Left colon (tissue), 2 donors: ENCODE measurements at regions not wholly inside any gene's neighbourhood (a gene's known extent, or its start where the extent isn't known, plus 50 kb on each side); places are given as distances from the start of the nearest gene placed in this dataset.

Experiments used
- ATAC-seq: fragments of 200-7000 bp; cut with Tn5 transposase; one replicate; pipeline ENCODE4 v1.9.1; 2020; ENCODE audit warnings: mild to moderate bottlenecking, moderate library complexity
- DNase-seq, 2 donors: peaks; one replicate each; pipeline ENCODE4 v3.0.0-alpha.2; 2020
- intact Hi-C, 2 donors: fragments of 100-400 bp; cut with DNase I in 1 of 2; cut with micrococcal nuclease in 1 of 2; formaldehyde crosslinking; loops; one replicate each; pipeline versions ENCODE4 v1.11.2 to v1.14.0; 2022; cut with DNase I, micrococcal nuclease
- donor health status: DM: no; HTN: no; CAD: no.
- donor health status: DM: yes; HTN: yes; CAD: no.

DNA sequence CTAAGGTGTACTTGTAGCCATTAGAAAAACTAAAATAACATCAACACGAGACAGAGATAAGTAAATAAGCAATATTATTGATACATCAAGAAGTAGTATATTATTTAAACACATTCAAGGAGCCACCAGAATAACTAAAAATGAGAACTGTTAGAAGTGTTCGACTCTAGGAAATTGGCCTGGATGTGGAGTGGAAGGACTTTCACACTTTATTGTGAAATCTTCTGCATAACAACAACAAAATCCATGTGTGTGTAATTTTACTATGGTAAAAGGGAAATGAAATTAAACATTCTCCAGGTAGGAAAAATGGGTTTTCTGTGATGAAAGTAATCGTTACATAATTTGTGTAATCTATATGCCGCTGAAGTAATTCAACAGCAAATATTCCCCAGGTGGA is 96.3 kb upstream of the RNF152 start:
- intact Hi-C loops, result no loop called here
- no peak for DNase-seq
- no peak for ATAC-seq

DNA sequence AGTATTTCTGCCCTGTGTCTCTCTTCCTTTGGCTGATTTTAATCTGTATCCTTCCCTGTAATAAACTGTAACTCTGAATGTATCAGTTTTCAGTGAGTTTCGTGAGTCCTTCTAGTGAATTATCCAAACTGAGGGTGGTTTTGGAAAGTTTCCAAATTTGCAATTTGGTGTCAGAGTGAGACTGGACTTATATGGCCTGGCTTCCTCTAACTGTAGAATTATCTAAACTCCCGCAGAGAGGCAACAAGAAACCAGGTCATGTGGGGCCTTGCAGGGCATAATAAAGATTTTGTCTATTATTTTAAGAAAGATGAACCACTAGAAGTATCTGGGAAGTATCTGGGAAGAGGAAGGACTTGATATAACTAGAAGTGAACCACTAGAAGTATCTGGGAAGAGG is 95.3 kb upstream of the RNF152 start:
- intact Hi-C loops, result no loop called here
- ATAC-seq (no peak), DNase-seq (no peak)

DNA sequence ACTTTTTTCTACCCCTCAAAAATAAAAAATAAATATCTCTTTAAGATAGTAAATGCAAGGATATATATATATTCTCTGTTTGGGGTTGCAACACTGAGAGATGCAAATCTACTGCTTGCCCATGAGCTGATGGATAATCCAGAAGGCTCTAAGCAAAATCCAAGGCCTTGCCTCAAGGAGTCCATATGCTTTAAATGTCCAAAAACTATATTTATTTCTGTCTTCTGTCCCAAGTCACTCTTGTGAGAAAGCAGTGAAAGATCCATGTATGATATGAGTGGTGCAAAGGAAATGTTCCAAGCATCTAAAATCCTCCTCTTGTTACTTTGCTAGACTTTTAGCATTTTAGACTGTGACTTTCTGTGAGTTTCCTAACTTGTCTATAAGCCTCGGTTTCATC is 92.9 kb upstream of the RNF152 start:
- intact Hi-C loops, result no loop called here
- DNase-seq (no peak), ATAC-seq (no peak)

DNA sequence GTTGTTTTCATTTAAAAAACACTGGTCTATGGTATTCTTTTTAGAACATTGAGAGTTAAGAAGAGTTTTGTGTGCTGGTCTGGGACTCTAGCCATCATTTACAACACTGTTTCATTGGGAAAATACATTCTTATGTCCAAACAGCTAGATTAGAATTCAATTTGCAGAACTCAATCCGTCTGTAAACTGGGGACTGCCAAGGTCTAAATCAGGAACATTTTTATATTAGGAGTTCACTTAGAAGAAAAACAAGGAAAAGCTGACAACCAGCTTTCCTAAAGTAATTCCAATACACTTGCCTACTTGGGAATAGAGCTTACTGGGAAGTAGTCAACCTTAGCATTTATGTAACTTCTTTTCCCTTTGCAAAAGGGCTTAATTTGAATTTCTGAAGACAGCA is 91.5 kb upstream of the RNF152 start:
- intact Hi-C loops, result no loop called here
- DNase-seq (no peak), ATAC-seq (no peak)

DNA sequence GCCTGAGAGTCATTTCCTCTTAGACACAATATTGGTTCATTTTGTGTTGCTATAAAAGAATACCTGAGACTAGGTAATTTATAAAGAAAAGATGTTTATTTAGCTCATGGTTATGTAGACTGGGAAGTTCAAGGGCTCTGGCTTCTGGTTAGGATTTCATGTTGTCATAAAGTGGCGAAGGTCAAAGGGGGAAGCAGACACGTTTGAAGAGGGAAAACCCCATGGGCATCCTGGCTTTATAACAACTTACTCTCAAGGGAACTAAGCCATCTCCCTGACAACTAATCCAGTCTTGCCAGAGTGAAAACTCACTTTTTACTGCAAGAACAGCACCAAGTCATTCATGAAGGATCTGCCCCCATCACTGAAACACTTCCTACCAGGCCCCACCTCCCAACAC is 89.7 kb upstream of the RNF152 start:
- DNase-seq (no peak), ATAC-seq (no peak)
- intact Hi-C loops, result no loop called here

DNA sequence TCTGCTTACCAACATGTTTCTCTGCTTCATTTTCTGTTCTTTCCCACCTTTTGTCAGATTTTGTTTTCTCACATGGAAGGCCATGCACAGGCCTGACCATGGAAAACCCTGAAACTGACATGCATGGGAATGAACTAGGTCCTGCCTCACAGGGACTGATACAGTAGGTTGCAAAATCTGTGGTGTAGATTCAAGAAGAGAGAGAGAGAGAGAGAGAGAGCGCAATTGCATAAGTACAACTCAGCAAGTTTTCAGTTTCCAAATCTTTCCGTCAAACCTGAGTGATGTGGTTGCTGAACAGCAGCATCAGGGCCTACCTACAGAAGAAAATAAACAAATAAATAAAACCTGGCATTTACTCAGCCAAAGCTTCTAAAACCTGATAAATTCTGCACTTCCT is 87.5 kb upstream of the RNF152 start:
- ATAC-seq, result no peak
- intact Hi-C loops, result no loop called here

DNA sequence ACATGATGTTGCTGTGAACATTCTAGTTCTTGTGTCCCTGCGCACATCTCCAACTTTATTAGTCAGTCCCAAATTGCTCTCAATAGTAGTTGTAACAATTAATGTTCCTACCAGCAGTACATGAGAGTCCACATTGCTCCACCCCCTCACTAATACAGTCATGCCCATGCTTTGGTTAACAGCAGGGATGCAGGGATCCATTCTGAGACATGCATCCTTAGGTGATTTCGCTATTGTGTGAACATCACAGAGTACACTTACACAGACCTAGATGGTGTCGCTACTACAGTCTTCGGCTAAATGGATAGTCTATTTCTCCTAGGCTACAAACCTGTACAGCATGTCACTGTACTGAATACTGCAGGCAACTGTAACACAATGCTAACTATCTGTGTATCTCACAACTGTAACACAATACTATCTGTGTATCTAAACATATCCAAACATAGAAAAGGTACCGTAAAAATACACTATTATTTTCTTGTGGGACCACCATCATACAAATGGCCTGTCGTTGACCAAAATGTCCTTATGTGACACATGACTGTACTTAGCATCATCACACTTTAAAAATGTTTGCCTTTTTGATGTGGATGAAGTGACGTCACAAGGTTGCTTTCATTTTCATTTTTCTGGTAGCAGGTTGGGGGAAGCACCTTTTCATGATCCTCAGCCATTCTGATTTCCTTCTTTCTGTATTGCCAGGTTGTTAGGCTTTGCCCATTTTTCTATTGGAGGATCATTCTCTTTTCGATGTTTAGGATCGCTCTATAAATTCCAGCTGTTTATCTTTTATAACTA is 82.9 kb upstream of the RNF152 start:
- intact Hi-C loops, result no loop called here
- no peak for ATAC-seq
- no peak for DNase-seq

More for the DNA sequence above, 87.5 kb upstream of the RNF152 start:
- DNase-seq, result no peak

DNA sequence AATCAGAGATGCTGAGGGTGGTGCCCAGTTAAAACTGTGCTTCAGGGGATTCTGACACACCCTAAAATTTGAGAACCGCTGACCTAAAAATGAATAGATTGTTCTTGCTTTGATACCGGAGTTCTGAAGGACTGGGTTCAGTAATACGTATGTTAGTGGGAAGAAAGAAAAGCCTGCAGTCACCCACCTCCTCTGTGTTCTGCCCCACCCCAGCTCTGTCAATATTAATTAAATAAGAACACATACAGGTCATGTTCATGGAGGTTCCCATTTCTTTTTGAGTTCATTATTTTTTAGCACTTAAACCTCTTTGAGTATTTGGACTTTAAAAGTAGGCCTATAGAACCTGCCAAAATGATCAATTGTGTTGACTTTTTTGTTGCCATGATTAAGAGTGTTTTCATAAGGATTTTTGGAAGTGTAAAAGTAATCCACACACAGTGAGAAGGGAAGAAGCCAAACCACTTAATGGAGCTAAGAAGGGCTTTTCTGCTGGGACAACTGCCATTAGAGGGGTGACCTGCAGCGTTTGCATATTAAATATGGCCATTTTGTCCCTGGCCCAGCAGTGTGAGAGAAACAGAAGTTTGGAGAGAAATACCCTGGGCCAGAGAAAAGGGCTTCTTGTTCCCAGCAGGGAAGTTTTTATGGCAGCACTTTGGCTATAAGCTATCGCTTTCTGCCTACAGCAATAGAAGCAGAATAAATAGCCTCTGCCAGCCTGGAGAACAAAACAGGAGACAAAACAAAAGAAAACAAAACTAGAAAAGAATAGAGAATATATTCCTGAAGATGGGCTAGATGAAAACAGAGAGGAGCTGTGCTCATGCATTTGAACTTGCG is 80.7 kb upstream of the RNF152 start:
- intact Hi-C loops, result no loop called here
- no peak for DNase-seq
- ATAC-seq, result no peak

DNA sequence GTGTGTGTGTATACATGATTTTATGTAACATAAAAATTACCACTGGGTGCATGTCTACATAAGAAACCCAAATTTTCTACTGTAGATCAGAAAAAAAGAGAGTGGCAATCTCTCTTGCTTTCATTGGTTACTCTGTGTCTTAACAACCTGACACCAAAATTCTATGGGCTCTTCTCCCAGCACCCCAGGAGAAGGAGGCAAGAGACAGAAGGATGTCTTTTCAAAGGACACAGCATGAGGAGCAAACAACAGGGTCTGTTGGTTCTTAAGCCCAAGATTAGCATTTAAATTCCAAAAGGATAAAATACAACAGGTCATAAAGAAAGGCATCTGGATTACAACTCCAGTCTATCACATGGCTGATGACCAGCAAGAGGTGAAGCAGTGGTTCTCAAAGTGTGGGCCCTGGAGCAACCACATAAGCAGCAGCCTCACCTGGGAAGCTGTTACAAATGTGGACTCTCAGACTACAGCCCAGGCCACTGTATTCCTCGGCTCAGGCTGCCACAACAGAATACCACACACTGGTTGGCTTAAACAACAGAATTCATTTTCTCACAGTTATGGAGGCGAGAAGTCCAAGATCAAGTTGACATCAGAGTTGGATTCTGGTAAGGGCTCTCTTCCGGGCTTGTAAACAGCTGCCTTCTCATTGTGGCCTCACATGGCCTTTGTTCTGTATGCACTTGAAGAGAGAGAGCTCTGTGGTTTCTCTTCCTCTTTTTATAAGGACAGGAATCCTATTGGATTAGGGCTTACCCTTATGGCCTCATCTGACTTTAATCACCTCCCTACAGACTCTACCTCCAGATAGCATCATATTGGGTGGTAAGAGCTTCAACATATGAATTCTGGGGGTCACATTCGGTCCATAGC is 79.8 kb upstream of the RNF152 start:
- intact Hi-C loops, result no loop called here
- no peak for DNase-seq
- ATAC-seq, result peak; percentile 82

DNA sequence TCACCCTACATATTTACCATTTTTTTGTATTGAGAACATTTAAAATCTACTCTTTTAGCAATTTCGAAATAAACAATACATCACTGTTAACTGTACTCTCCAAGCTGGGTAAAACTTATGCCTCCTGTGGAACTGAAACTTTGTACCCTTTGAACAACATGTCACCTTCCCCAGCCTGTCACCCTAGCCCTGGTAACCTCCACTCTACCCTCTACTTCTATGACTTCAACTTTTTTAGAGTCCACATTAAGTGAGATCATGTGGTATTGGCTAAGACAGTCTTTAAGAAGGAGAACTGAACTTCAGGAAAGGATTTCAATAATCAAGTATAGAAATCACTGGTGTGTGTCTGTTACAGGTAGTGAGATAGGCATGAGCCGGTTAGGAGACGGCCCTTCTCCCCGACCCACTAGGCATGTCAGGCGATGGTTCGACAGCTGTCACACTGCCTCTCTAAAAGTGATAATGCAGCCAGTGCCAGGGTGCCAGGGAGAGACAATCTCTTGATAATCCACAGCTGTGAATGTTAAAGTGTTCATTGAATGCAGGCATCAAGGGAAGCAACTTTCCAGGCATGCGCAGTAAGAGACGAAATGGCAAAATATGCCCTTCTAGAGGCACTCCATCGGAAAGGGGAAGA is 74.6 kb upstream of the RNF152 start:
- no peak for ATAC-seq
- no peak for DNase-seq
- intact Hi-C loops, result no loop called here

DNA sequence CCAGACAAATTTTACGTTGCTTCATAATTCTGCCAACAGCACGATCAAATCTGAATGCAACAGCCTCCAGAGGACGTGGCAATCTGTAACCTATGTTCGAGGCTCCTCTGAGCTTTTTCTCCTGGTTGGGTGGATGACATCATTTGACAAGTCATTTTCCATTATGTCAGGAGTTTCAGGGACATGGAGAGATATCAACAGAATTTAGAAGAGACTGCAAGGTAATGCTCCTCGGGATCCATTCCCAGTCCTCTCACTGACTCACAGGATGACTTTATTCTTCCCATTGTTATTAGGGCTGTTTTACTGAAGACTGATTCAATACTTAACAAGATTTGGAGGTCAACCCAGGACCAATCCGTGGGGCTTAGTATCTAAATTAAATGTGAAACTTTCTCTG is 72.5 kb upstream of the RNF152 start:
- intact Hi-C loops, result no loop called here
- DNase-seq (no peak), ATAC-seq (no peak)

DNA sequence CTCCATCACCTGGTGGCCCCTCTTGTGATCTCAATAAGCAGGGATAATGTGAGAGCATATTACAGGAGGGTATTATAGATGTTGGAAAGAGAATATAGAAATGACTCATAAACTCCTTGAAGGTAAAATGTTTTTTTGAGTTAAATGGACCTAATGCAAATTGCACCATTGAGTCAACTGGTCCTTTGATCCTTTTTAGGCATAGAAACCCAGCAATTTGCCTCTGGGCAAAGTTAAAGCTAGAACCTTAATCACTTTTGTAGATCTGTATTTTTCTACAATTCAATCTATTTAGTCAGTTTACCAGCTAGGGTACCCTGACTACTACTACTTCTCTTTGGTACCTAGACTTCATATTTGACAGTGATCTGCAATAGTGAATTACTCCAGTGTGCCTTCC is 71.8 kb upstream of the RNF152 start:
- DNase-seq (no peak), ATAC-seq (no peak)
- intact Hi-C loops, result no loop called here

DNA sequence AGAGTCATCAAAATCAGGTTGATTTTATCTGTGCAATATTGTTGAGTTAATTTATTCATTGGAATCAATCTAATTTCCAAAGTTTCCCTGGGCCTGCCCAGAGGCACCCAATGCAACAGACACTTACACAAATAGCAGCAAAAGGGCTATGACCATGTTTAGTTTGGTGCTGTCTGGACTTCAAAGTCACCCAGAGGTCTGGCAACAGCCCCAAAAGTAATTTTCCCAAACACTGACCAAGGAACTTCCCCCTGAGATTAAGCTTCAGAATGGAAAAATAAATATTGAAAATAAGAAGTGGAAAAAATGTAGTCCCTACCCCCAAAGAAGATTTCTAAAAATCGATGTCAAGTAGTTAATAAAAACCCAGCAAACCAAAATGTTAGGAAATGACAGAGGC is 70.9 kb upstream of the RNF152 start:
- ATAC-seq, result no peak
- intact Hi-C loops, result no loop called here

DNA sequence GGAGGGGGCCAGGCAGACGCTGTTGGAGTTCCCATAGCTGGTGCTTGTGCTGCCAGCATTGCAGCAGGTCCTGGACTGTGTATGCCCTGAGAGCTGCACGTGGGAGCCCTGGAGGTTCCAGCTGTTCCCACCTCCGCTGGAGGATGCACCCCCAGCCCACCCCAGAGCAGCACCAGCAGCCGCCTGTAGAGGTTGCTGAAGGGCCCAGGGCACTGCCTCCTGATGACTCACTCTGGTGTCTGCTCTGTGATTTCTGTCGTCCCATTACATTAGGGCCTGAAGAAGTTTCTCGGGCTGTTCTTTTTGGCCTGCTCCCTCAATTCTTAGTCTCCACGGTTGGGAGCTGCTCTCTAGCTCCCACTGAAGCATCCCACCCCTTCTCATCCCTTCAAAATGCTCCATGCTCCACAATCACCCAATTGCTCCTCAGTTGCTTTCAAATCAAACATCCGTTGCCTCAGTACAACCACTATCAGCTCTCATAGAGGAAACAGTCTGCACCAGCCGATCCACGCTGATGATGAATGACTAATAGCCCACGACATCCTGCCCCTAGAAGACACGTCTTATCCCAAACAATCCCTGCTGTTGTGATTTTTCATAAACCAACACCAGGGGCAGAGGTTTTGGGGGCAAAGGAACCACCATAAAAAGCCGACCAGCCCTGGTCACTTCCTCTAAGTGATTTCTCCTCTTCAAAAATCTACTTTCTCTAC is 65.2 kb upstream of the RNF152 start:
- intact Hi-C loops, result no loop called here
- no peak for ATAC-seq

More for the DNA sequence above, 70.9 kb upstream of the RNF152 start:
- no peak for DNase-seq

DNA sequence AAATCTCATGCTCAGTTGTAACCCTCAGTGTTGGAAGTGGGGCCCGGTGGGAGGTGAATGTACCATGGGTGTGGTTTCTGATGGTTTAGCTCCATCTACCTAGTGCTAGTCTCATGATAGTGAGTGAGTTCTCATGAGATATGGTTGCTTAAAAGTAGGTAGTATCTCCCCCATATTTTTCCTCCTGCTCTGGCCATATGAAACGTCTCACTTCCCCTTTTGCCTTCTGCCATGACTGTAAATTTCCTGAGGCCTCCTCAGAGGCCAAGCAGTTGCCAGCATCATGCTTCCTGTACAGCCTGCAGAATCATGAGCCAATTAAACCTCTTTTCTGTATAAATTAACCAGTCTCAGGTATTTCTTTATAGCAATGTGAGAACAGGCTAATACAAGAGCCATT is 62.8 kb upstream of the RNF152 start:
- intact Hi-C loops, result no loop called here
- no peak for ATAC-seq

More for the DNA sequence above, 65.2 kb upstream of the RNF152 start:
- no peak for DNase-seq

DNA sequence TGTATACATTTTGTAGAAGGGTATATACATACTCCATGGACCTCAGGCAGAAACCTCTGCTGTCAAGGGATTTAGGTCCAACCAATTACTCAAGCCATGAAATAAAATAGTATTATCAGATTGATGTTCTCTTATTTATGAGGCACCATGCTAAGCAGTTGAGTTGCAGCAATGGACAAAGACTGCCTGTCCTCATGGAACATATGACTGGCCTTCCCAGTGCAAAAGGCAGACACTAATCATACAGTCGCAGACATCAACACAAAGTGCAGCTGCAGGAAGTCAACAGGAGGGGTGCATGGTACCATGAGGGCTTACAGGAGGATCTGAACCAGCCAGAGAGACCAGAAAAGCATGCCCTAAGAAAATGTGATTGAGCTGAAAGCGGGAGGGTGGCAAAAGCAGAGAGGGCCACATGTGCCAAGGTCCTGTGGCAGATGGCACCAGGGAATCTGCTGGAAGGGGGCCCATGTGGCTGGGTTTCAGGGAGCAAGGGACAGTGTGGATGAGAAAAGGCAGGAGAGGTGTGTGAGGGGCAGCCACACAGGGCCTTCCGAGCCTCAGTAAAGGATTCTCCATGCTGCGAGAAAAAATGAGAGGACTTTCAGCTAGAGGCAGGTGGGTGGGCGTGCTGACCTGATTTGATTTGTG is 61.4 kb upstream of the RNF152 start:
- DNase-seq (no peak), ATAC-seq (no peak)
- intact Hi-C loops, result no loop called here

More for the DNA sequence above, 62.8 kb upstream of the RNF152 start:
- DNase-seq, result no peak

DNA sequence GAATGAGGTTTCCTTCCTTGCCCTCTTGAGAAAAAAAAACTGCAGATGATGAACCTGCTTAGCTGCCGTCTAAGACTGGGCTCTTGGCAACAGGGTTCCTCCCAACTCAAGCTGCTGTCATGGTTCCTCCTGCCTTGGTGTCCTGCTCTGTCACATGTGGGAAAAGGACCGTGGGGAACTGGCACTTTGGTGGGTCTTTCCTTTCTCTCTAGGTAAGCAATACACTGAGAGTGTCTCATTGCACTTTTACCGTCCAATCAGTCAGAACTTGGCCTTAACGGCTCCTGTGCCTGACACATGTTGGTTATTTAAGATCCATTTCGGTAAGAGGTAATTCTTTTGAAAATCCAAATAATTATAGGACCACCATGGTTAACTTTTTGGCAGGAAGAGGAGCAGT is 60.8 kb upstream of the RNF152 start:
- ATAC-seq (no peak), DNase-seq (no peak)
- intact Hi-C loops, result no loop called here

DNA sequence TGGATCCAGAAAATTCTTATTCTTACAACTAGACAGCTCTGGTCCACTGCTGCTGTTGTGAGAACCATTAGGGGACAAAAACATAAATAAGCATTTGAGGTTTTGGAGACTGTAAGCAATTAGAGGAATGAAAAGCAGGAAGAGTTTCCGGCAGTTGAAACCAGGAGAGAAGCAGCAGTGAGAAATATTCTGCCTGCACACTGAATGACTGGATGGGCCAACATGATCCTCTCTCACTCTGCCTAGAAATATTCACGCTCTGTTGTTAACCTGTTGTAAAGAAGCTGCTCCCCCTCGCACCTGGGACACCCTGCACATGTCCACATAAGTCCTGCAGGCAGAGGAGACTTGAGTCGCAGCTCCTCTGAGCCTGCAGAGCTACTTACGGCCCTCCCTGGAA is 60.4 kb upstream of the RNF152 start:
- DNase-seq (no peak), ATAC-seq (no peak)
- intact Hi-C loops, result no loop called here
